ENCODE measurements at regions not wholly inside any gene's neighbourhood (a gene's known extent, or its start where the extent isn't known, plus 50 kb on each side); places are given as distances from the start of the nearest gene placed in this dataset.

GRCh38 chr5:152202321-152202720 lies 202.8 kb downstream of the NMUR2 start:
- TF ChIP-seq CTCF (IDR thresholded peaks at IDR 0.05) (no peak), ZFX (IDR thresholded peaks at IDR 0.05; ENCODE audit: borderline replicate concordance) (no peak)

All from 22Rv1 (cell line).